GM12878 (cell line): ENCODE measurements at regions not wholly inside any gene's neighbourhood (a gene's known extent, or its start where the extent isn't known, plus 50 kb on each side); places are given as distances from the start of the nearest gene placed in this dataset.

Source experiments
- ATAC-seq: fragments of 200-7000 bp; cut with Tn5 transposase; 3 replicates; pipeline ENCODE4 v1.9.1; 2020; ENCODE audit warnings: mild to moderate bottlenecking, moderate library complexity
- BruUV-seq: library from RNA; stranded (reverse); fragments of 400-500 nt; replicated peaks from 2 replicates; lab custom pipeline; 2021; lab: Mats Ljungman, UMichigan
- CTCF ChIA-PET: fragments of 300-600 bp; sonication (Branson Sonifier 250); formaldehyde crosslinking; extraction: SDS; loops from one replicate; lab custom pipeline; 2021; ENCODE audit warnings: inconsistent platforms; lab: Yijun Ruan, JAX
- POLR2A ChIA-PET: fragments of 350-600 bp; formaldehyde crosslinking; extraction: SDS; loops from one replicate; lab custom pipeline; 2021; ENCODE audit warnings: inconsistent platforms; lab: Charles Lee
- RAD21 ChIA-PET: fragments of 300-600 bp; sonication (Branson Sonifier 250); formaldehyde crosslinking; loops from one replicate; lab custom pipeline; 2023; ENCODE audit warnings: antibody characterized with exemption; ENCODE audit not compliant: unreplicated experiment; lab: Charles Lee
- SMC1A ChIA-PET: fragments of 300-600 bp; sonication (Branson Sonifier 250); formaldehyde crosslinking; loops from one replicate; lab custom pipeline; 2023; ENCODE audit not compliant: unreplicated experiment, uncharacterized antibody; lab: Charles Lee
- DNase-seq: peaks from one replicate; pipeline ENCODE4 v3.0.0-alpha.2; 2011; ENCODE audit warnings: low read depth, low spot score
- FAIRE-seq: peaks from 3 replicates; lab custom pipeline; 2011; peaks lifted over from hg19 to GRCh38; lab: Jason Lieb, UNC
- H2AFZ ChIP-seq: 2 replicates; pipeline ENCODE4 v1.6.0; 2011; ENCODE audit warnings: low read depth, low read length, control low read depth; ENCODE audit not compliant: control insufficient read depth
- H3K27ac ChIP-seq: 2 replicates; pipeline ENCODE4 v1.5.1; 2011; ENCODE audit warnings: control low read depth; ENCODE audit not compliant: control insufficient read depth, insufficient read depth
- H3K27me3 ChIP-seq, 2 experiments: replicated peaks in 1 of 2; 2 replicates each; pipeline versions ENCODE4 v1.6.0 to v1.6.1; 2011; ENCODE audit warnings: low read length in 1 of 2; ENCODE audit not compliant: control insufficient read depth in 2 of 2, insufficient read depth in 2 of 2
- H3K36me3 ChIP-seq, 2 experiments: 2 replicates each; pipeline ENCODE4 v1.5.1; 2011; ENCODE audit warnings: low read length in 1 of 2; ENCODE audit not compliant: control insufficient read depth in 2 of 2, insufficient read depth in 2 of 2
- H3K4me1 ChIP-seq: 2 replicates; pipeline ENCODE4 v1.6.1; 2011; ENCODE audit warnings: mild to moderate bottlenecking, low read length, moderate library complexity, mixed read lengths; ENCODE audit not compliant: control insufficient read depth, insufficient read depth
- H3K4me2 ChIP-seq: 2 replicates; pipeline ENCODE4 v1.6.0; 2011; ENCODE audit warnings: control low read depth; ENCODE audit not compliant: control insufficient read depth, insufficient read depth
- H3K4me3 ChIP-seq: fragments of 200-600 bp; sonication (generic); 2 replicates; pipeline ENCODE4 v1.5.1; 2016
- H3K79me2 ChIP-seq: 2 replicates; pipeline ENCODE4 v1.6.0; 2011; ENCODE audit warnings: low read length; ENCODE audit not compliant: control insufficient read depth, insufficient read depth
- H3K9ac ChIP-seq: 2 replicates; pipeline ENCODE4 v1.8.0; 2011; ENCODE audit warnings: low read length, control low read depth, mixed read lengths; ENCODE audit not compliant: control insufficient read depth, insufficient read depth
- H3K9me3 ChIP-seq: replicated peaks from 3 replicates; pipeline ENCODE4 v1.5.1; 2011; ENCODE audit warnings: mild to moderate bottlenecking, low read length; ENCODE audit not compliant: control insufficient read depth, insufficient read depth
- H4K20me1 ChIP-seq: 2 replicates; pipeline ENCODE4 v1.6.0; 2011; ENCODE audit not compliant: control insufficient read depth, insufficient read depth
- ATF2 ChIP-seq: IDR thresholded peaks from 2 replicates; pipeline ENCODE4 v1.6.1; 2012; ENCODE audit warnings: low read length, inconsistent platforms
- BCL11A ChIP-seq: IDR thresholded peaks from 2 replicates; pipeline ENCODE4 v1.6.1; 2011; ENCODE audit warnings: low read depth, low read length
- CBX5 ChIP-seq: sonication (generic); IDR thresholded peaks from 2 replicates; pipeline ENCODE4 v1.6.1; 2016; ENCODE audit warnings: low read depth, moderate library complexity, mild to moderate bottlenecking, inconsistent platforms
- DPF2 ChIP-seq: fragments of 450-650 bp; IDR thresholded peaks from 2 replicates; pipeline ENCODE4 v1.6.1; 2017; ENCODE audit warnings: mild to moderate bottlenecking
- FOS ChIP-seq: IDR thresholded peaks from 3 replicates; pipeline ENCODE4 v1.6.1; 2011; ENCODE audit warnings: borderline replicate concordance; ENCODE audit not compliant: insufficient read length; ENCODE audit errors: extremely low read depth
- GATAD2B ChIP-seq: fragments of 450-650 bp; conservative IDR thresholded peaks from 2 replicates; pipeline ENCODE4 v1.6.1; 2017; ENCODE audit warnings: low read depth, mild to moderate bottlenecking, moderate library complexity
- MXI1 ChIP-seq: fragments of 150-350 bp; IDR thresholded peaks from 2 replicates; pipeline ENCODE4 v1.6.1; 2011; ENCODE audit warnings: low read depth, mild to moderate bottlenecking, inconsistent platforms, low read length, improper control_type of control experiment
- NR2C2 ChIP-seq: IDR thresholded peaks from 2 replicates; pipeline ENCODE4 v1.6.1; 2011; ENCODE audit warnings: borderline replicate concordance, low read depth; ENCODE audit not compliant: control insufficient read depth, insufficient read length
- NR2F1 ChIP-seq: fragments of 450-650 bp; conservative IDR thresholded peaks from 2 replicates; pipeline ENCODE4 v1.6.1; 2017; ENCODE audit warnings: mild to moderate bottlenecking
- RAD21 ChIP-seq: IDR thresholded peaks from 2 replicates; pipeline ENCODE4 v1.6.1; 2011; ENCODE audit warnings: mild to moderate bottlenecking, low read depth, low read length, moderate library complexity; ENCODE audit not compliant: insufficient read depth
- RBBP5 ChIP-seq: fragments of 200-600 bp; sonication (generic); conservative IDR thresholded peaks from 2 replicates; pipeline ENCODE4 v1.6.1; 2016
- SIN3A ChIP-seq: IDR thresholded peaks from 2 replicates; pipeline ENCODE4 v1.6.1; 2012; ENCODE audit warnings: low read depth, low read length, improper control_type of control experiment
- SPI1 ChIP-seq: IDR thresholded peaks from 2 replicates; pipeline ENCODE4 v1.6.1; 2011; ENCODE audit warnings: low read depth, mild to moderate bottlenecking, low read length, moderate library complexity, borderline replicate concordance; ENCODE audit not compliant: insufficient read depth
- ZNF207 ChIP-seq: fragments of 450-650 bp; IDR thresholded peaks from 2 replicates; pipeline ENCODE4 v1.6.1; 2014; ENCODE audit warnings: antibody characterized with exemption, mild to moderate bottlenecking, borderline replicate concordance
- ZNF622 ChIP-seq: fragments of 450-650 bp; IDR thresholded peaks from 2 replicates; pipeline ENCODE4 v1.6.1; 2017; ENCODE audit warnings: mild to moderate bottlenecking, inconsistent platforms
- WGBS: methylation state at CpG from one replicate; pipeline ENCODE4 v1.1.6; 2016; ENCODE audit warnings: low lambda C conversion rate; ENCODE audit not compliant: insufficient replicate concordance, insufficient coverage; ENCODE audit errors: missing lambda C conversion rate; 5-methylcytosine and 5-hydroxymethylcytosine counted together
- in situ Hi-C: fragments of 300-500 bp; cut with MboI; formaldehyde crosslinking; loops from 9 replicates; pipeline ENCODE4 v1.14.3; 2018; ENCODE audit warnings: mixed read lengths
- intact Hi-C: fragments of 100-400 bp; cut with micrococcal nuclease; formaldehyde crosslinking; loops from one replicate; pipeline ENCODE4 v1.14.2; 2022; ENCODE audit not compliant: unreplicated experiment

GRCh38 chr4:117527601-117528000 lies 442.2 kb upstream of the TRAM1L1 start:
- Histone ChIP-seq H3K27ac (no peak overlapping the region), H3K4me2 (no peak overlapping the region), H3K79me2 (no peaks in the 10 kb centered on the region), H4K20me1 (no peaks in the 10 kb centered on the region), H3K9me3 (no peaks in the 10 kb centered on the region), H3K4me3 (no peak overlapping the region), H3K9ac (no peak overlapping the region), H3K4me1 (no peaks in the 10 kb centered on the region), H2AFZ (no peak overlapping the region), H3K36me3 (no peaks in the 10 kb centered on the region), H3K27me3 (no peaks in the 10 kb centered on the region)
- ChIA-PET POLR2A (no interaction called here), RAD21 (no interaction called here), CTCF (no interaction called here), SMC1A (no interaction called here)
- FAIRE-seq (no peak), ATAC-seq (no peak), DNase-seq (no peak)
- intact Hi-C loops (no loop called here), in situ Hi-C loops (no loop called here)
- 0% methylated on average over 1 of the region's 1 CpG for WGBS
- no peak for TF ChIP-seq SIN3A
- no peak for TF ChIP-seq MXI1
- no peak for TF ChIP-seq NR2C2
- no peak for TF ChIP-seq RAD21
- TF ChIP-seq DPF2 = no peak
- TF ChIP-seq ZNF207 = no peak
- TF ChIP-seq RBBP5 = no peak
- TF ChIP-seq ZNF622 = no peak
- no peak for TF ChIP-seq CBX5
- no peak for TF ChIP-seq GATAD2B
- no peak for TF ChIP-seq ATF2
- no peak for TF ChIP-seq BCL11A
- TF ChIP-seq FOS = no peak
- TF ChIP-seq NR2F1 = no peak
- TF ChIP-seq SPI1 = no peak
- no TSS peak for BruUV-seq
